Mammary epithelial cell (primary cell): ENCODE measurements at regions not wholly inside any gene's neighbourhood (a gene's known extent, or its start where the extent isn't known, plus 50 kb on each side); places are given as distances from the start of the nearest gene placed in this dataset.
"Not testable (repeated sequence)": the region's sequence is repeated elsewhere in the genome, so short reads cannot be mapped to it uniquely, and the experiment has no call there.

Experiments used
- EZH2 ChIP-seq: IDR thresholded peaks from 2 replicates; pipeline ENCODE4 v1.6.1; 2012; ENCODE audit warnings: low read length, inconsistent platforms, borderline replicate concordance
- TF ChIP-seq, protein P1 (sequence below), 2 donors: IDR thresholded peaks in 1 of 2; conservative IDR thresholded peaks in 1 of 2; 2 replicates each; pipeline ENCODE4 v1.5.1; 2011 to 2012; ENCODE audit warnings: inconsistent platforms in 2 of 2, low read length in 2 of 2, mild to moderate bottlenecking in 2 of 2, control low read depth in 1 of 2, low read depth in 1 of 2; ENCODE audit not compliant: insufficient read depth in 1 of 2; ENCODE audit errors: extremely low read depth in 1 of 2

DNA sequence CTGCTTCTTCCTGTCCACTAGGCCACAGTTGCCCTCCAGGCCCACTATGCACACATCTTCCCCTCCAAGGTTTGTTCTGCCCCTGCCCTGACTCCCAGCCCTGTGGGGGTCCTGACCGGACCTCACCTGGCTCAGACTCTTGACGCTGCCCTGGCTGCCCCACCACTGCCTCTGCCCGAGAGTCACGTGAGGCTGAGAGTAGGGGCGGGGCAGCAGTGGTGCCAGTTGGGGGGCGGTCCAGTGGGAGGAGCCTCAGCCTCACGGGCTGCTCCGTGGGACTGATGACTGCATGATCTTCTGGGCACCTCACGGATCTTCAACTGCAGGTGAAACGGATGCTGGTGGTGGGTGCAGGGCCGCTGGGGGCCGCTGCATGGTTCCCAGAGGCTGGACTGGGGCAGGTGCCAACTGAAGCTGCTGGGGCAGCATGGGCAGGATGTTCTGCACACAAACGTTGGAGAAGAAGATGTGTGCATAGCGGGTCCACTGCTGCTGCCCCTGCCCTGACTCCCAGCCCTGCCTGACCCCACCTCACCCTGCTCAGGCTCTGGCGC lies 77.6 kb downstream of the HHIPL2 start:
- not testable (repeated sequence) for TF ChIP-seq EZH2
- TF ChIP-seq, protein P1, sequence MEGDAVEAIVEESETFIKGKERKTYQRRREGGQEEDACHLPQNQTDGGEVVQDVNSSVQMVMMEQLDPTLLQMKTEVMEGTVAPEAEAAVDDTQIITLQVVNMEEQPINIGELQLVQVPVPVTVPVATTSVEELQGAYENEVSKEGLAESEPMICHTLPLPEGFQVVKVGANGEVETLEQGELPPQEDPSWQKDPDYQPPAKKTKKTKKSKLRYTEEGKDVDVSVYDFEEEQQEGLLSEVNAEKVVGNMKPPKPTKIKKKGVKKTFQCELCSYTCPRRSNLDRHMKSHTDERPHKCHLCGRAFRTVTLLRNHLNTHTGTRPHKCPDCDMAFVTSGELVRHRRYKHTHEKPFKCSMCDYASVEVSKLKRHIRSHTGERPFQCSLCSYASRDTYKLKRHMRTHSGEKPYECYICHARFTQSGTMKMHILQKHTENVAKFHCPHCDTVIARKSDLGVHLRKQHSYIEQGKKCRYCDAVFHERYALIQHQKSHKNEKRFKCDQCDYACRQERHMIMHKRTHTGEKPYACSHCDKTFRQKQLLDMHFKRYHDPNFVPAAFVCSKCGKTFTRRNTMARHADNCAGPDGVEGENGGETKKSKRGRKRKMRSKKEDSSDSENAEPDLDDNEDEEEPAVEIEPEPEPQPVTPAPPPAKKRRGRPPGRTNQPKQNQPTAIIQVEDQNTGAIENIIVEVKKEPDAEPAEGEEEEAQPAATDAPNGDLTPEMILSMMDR (conservative IDR thresholded peaks at IDR 0.05 in 1 of 2, IDR thresholded peaks at IDR 0.05 in 1 of 2; ENCODE audit: extremely low read depth in 1 of 2, insufficient read depth in 1 of 2, low read depth in 1 of 2, low read length in 2 of 2) = not testable (repeated sequence)
